Epithelial cell of esophagus (primary cell): ENCODE measurements at regions not wholly inside any gene's neighbourhood (a gene's known extent, or its start where the extent isn't known, plus 50 kb on each side); places are given as distances from the start of the nearest gene placed in this dataset.
"Not testable (repeated sequence)": the region's sequence is repeated elsewhere in the genome, so short reads cannot be mapped to it uniquely, and the experiment has no call there.

Source experiments
- DNase-seq: peaks from one replicate; pipeline ENCODE4 v3.0.0; 2010; ENCODE audit warnings: low read depth
- H3K4me3 ChIP-seq: 2 replicates; pipeline ENCODE4 v1.5.1; 2011; ENCODE audit warnings: mild to moderate bottlenecking, low read length, control low read depth
- TF ChIP-seq, protein P1 (sequence below): IDR thresholded peaks from 2 replicates; pipeline ENCODE4 v1.5.1; 2011; ENCODE audit warnings: low read depth, mild to moderate bottlenecking, low read length, control low read depth, inconsistent platforms; ENCODE audit not compliant: insufficient read depth; ENCODE audit errors: missing control alignments

DNA sequence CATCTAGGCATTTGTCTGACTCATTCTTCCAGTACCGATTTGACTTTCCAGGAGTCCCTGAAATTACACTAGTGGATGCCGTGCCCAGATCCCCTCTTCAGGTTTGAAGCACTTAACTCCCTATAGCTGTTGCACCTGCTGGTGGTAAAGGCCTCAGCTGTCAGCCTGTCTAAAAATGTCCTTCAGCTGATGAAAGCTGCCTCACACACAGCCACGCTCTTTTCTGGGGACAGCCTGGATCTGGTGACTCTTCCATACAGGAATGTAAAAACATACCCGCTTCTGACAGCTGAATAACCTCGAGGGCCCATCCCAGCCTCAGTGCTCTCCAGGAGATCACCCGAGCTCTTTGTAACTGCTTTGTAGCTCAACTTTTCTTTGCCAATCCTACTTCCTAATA lies 534.1 kb upstream of the GRM7 start:
- DNase-seq = no peak
- no peak overlapping the region for H3K4me3 ChIP-seq
- TF ChIP-seq, protein P1, sequence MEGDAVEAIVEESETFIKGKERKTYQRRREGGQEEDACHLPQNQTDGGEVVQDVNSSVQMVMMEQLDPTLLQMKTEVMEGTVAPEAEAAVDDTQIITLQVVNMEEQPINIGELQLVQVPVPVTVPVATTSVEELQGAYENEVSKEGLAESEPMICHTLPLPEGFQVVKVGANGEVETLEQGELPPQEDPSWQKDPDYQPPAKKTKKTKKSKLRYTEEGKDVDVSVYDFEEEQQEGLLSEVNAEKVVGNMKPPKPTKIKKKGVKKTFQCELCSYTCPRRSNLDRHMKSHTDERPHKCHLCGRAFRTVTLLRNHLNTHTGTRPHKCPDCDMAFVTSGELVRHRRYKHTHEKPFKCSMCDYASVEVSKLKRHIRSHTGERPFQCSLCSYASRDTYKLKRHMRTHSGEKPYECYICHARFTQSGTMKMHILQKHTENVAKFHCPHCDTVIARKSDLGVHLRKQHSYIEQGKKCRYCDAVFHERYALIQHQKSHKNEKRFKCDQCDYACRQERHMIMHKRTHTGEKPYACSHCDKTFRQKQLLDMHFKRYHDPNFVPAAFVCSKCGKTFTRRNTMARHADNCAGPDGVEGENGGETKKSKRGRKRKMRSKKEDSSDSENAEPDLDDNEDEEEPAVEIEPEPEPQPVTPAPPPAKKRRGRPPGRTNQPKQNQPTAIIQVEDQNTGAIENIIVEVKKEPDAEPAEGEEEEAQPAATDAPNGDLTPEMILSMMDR = no peak

DNA sequence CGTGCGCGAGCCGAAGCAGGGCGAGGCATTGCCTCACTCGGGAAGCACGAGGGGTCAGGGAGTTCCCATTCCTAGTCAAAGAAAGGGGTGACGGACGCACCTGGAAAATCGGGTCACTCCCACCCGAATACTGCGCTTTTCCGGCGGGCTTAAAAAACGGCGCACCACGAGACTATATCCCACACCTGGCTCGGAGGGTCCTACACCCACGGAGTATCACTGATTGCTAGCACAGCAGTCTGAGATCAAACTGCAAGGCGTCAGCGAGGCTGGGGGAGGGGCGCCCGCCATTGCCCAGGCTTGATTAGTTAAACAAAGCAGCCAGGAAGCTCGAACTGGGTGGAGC lies 520.0 kb upstream of the GRM7 start:
- not testable (repeated sequence) for H3K4me3 ChIP-seq, DNase-seq

DNA sequence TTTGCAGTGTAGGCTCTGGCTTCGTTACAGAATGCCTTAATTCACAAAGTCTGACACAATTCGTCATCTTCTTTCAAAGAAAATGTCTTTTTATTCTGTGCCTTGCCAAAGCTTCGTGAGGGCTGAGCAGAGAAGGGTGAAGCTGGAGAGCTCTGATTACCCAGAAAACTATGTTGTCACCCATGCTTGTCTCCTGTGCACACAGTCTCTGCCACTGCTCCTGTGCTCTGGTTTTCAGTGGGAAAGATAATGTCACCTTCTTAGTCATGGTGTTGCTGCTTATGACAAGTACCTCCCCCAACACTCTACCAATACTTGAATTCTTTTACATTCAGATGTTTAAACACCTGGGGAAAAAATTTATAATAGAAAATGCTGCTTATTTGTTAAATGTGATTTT lies 509.2 kb upstream of the GRM7 start:
- H3K4me3 ChIP-seq = no peak overlapping the region
- no peak for DNase-seq
- TF ChIP-seq, protein P1 = no peak

DNA sequence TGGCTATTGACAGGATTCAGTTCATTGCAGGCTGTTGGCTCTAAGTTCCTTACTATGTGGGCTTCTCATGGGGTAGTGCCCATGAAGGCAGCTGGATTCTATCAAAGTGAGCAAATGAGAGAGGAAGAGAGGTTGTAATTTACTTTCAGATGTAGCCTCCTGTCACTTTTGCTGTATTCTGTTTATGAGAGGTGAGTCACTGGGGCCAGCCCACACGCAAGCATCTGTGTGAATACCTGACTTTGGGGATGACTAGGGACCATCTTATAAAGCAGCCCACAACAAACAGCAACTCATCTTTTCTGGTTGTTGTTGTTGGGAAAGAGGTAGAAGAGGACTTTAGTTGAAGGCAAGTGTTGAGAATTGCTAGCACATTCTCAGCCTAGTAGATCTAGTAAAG lies 506.3 kb upstream of the GRM7 start:
- DNase-seq = no peak

DNA sequence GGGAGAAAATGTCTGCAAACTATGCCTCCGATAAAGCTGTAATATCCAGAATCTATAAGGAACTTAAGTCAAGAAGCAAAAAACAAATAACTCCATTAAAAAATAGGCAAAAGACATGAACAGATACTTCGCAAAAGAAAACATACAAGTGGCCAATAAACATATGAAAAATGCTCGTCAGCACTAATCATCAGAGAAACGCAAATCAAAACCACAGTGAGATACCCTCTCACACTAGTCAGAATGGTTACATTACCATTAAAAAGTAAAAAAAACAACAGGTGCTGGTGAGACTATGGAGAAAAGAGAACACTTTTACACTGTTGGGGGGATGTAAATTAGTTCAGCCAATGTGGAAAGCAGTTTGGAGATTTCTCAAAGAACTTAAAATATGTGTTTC lies 498.5 kb upstream of the GRM7 start:
- no peak overlapping the region for H3K4me3 ChIP-seq
- TF ChIP-seq, protein P1 = no peak

More for the DNA sequence above, 506.3 kb upstream of the GRM7 start:
- TF ChIP-seq, protein P1 = no peak
- no peak overlapping the region for H3K4me3 ChIP-seq

DNA sequence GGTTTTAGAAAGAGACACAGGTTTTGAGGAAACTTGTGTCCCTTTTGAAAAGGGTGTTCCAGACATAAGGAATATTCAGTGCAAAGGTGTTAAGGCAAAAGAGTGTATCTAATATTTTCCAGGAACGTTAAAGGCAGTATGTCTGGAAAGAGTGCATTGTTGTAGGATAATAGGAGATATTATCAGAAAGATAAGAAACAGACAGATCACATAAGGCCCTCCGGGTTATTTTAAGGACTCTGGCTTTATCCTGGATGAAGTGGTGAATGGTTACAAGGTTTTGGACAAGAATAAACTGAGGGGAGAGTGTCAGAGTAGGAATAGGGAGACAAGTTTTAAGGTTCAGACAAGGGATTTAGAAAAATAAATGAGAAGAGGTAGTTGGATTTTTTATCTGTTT lies 493.7 kb upstream of the GRM7 start:
- TF ChIP-seq, protein P1 = no peak
- no peak for DNase-seq
- no peak overlapping the region for H3K4me3 ChIP-seq

More for the DNA sequence above, 498.5 kb upstream of the GRM7 start:
- DNase-seq = no peak

DNA sequence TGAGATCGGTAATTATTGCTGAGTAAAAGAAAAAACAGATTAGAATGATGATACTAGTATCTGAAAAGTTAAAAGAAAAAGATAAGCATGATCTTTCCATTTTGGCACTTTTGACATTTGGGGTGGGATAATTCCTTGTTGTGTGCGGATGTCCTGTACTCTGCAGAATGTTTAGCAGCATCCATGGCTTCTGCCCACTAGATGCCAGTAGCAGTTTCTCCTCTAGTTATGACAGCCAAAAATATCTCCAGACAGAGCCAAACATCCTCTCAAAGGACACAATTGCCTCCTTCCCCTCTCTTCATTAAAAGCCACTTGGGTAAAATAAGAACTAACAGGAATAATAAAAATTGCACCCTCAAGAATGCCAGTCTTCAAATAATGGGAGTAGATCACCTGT lies 468.8 kb upstream of the GRM7 start:
- DNase-seq = no peak
- H3K4me3 ChIP-seq = no peak overlapping the region
- TF ChIP-seq, protein P1 = peak; percentile 9

DNA sequence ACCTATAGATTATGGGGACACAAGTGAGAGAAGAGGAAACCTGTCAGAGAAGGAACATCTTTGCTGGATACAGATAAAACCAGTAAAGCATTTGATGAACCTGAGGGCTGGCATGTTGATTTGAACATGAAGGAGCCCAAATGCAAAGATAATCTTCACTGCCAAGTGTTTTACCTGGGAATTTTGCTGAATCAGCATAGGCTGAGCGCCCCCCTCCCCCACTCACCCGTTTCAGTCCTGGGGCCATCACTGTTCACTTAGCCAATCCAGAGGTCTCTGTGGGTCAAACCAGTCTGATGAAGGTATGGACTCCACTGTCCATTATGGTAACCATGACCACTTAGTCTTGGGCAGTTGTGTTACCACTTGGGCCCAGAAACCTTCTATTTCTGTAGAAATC lies 466.0 kb upstream of the GRM7 start:
- no peak overlapping the region for H3K4me3 ChIP-seq
- no peak for DNase-seq
- TF ChIP-seq, protein P1 = no peak
